Type B pancreatic cell (in vitro differentiated cells): ENCODE measurements at regions not wholly inside any gene's neighbourhood (a gene's known extent, or its start where the extent isn't known, plus 50 kb on each side); places are given as distances from the start of the nearest gene placed in this dataset.
"Not testable (repeated sequence)": the region's sequence is repeated elsewhere in the genome, so short reads cannot be mapped to it uniquely, and the experiment has no call there.

Experiments used
- DNase-seq: peaks from one replicate; pipeline ENCODE4 v3.0.0; 2021; ENCODE audit warnings: mixed read lengths; ENCODE audit not compliant: unreplicated experiment; ENCODE audit errors: extremely low spot score
- H3K27ac Mint-ChIP-seq: 2 replicates; pipeline ENCODE4 v1.8.0; 2021; ENCODE audit warnings: mild to moderate bottlenecking, mixed read lengths
- H3K27me3 Mint-ChIP-seq: 2 replicates; pipeline ENCODE4 v1.8.0; 2021; ENCODE audit warnings: mixed read lengths
- H3K36me3 Mint-ChIP-seq: 2 replicates; pipeline ENCODE4 v1.8.0; 2021; ENCODE audit warnings: mixed read lengths
- H3K4me1 Mint-ChIP-seq: one replicate; pipeline ENCODE4 v1.8.0; 2021; ENCODE audit warnings: mixed read lengths; ENCODE audit not compliant: unreplicated experiment
- H3K4me3 Mint-ChIP-seq: 2 replicates; pipeline ENCODE4 v1.8.0; 2021; ENCODE audit warnings: mild to moderate bottlenecking, mixed read lengths
- H3K9me3 Mint-ChIP-seq: 2 replicates; pipeline ENCODE4 v1.8.0; 2021; ENCODE audit warnings: mixed read lengths
- TF ChIP-seq, protein P1 (sequence below): fragments of 200-600 bp; sonication (generic); conservative IDR thresholded peaks from 2 replicates; pipeline ENCODE4 v1.5.0; 2021; ENCODE audit warnings: antibody characterized with exemption, mild to moderate bottlenecking

DNA sequence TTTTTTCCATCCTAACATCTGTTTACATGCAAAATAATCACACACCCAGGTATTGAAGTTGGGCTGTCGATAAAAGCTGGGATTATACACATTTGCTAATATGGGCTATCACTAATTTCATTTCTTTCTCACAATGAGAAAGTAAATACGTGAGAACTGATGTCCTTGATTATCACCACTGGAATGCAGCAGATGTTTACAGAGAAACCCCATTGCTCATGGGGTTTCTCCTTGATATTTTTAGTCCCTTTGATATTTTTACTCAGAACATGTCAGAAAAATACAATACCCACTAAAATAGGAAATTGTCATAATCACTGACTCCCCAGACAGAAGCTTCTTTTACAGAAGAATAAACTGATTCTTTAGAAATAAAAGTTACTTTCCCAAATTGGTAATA lies 535.1 kb upstream of the CCDC54 start:
- H3K27ac Mint-ChIP-seq: no peak overlapping the region
- DNase-seq: no peak

DNA sequence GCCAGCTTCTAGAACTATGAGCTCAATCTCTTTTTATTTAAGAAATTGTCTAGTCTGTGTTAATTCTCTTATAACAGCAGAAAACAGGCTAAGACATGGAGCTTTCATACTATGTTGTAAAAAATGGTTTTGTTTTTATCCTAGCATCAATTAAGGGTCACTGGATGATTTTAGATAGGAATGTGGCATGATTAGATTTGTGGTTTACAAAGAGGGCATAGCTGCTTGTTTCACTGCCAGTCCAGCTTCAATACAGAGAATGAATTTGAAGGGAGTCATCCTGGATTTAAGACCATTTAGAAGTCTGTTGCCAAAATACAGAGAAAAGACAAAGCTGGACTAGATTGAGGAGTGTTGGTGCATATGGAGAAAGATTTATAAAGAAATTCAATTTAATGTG lies 532.6 kb upstream of the CCDC54 start:
- TF ChIP-seq, protein P1, sequence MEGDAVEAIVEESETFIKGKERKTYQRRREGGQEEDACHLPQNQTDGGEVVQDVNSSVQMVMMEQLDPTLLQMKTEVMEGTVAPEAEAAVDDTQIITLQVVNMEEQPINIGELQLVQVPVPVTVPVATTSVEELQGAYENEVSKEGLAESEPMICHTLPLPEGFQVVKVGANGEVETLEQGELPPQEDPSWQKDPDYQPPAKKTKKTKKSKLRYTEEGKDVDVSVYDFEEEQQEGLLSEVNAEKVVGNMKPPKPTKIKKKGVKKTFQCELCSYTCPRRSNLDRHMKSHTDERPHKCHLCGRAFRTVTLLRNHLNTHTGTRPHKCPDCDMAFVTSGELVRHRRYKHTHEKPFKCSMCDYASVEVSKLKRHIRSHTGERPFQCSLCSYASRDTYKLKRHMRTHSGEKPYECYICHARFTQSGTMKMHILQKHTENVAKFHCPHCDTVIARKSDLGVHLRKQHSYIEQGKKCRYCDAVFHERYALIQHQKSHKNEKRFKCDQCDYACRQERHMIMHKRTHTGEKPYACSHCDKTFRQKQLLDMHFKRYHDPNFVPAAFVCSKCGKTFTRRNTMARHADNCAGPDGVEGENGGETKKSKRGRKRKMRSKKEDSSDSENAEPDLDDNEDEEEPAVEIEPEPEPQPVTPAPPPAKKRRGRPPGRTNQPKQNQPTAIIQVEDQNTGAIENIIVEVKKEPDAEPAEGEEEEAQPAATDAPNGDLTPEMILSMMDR: no peak
- H3K4me3 Mint-ChIP-seq: no peak overlapping the region
- no peaks in the 10 kb centered on the region for H3K36me3 Mint-ChIP-seq
- DNase-seq: no peak
- no peaks in the 10 kb centered on the region for H3K9me3 Mint-ChIP-seq
- H3K4me1 Mint-ChIP-seq: no peaks in the 10 kb centered on the region
- no peaks in the 10 kb centered on the region for H3K27me3 Mint-ChIP-seq
- H3K27ac Mint-ChIP-seq: no peak overlapping the region

More for the DNA sequence above, 535.1 kb upstream of the CCDC54 start:
- Mint-ChIP-seq H3K36me3 (no peaks in the 10 kb centered on the region), H3K9me3 (peaks cover 5% of the 10 kb centered on the region), H3K27me3 (no peaks in the 10 kb centered on the region), H3K4me1 (no peaks in the 10 kb centered on the region), H3K4me3 (no peak overlapping the region)
- TF ChIP-seq, protein P1: no peak

DNA sequence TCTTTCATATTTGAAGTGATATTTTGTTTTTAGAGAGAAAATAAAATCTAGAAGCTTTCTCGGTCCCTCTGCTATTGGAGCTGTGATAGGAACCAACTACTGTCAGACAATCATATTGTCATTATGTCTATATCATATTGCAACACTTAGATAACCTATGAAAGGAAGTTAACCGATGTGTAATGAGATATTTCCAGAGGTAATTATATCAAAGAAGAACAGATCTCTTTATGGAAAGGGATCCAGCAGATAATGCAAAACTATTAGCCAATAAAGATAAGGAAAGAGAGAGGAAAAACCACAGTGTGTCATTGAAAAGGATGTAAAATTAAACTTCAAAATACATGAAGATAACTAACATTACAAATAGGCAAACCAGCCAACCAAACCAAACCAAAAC lies 529.1 kb upstream of the CCDC54 start:
- Mint-ChIP-seq H3K36me3 (no peaks in the 10 kb centered on the region), H3K4me1 (no peaks in the 10 kb centered on the region), H3K27me3 (no peaks in the 10 kb centered on the region), H3K27ac (no peak overlapping the region), H3K4me3 (no peak overlapping the region), H3K9me3 (no peaks in the 10 kb centered on the region)
- TF ChIP-seq, protein P1: no peak
- DNase-seq: no peak

DNA sequence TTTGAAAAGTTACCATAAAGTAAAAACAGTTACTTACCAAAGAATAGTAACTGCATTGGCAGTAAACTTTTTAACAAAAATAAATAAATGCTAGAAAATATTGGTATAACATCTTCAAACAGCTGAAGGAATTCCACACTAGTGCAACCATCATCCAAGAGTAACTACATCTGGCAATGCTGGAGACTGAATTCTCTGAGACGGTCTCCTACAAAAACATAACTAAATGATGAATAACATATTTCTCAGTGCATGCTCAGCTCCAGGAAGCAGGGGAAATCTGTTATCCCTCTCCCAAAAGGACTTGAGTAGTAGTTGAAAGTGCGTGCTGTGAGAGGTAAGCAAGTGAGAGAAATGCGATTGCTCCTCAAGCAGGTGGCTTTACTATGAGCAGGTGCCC lies 526.8 kb upstream of the CCDC54 start:
- H3K27me3 Mint-ChIP-seq: no peaks in the 10 kb centered on the region
- no peak overlapping the region for H3K4me3 Mint-ChIP-seq
- peaks cover 10% of the 10 kb centered on the region for H3K36me3 Mint-ChIP-seq
- H3K27ac Mint-ChIP-seq: no peak overlapping the region
- DNase-seq: no peak
- no peaks in the 10 kb centered on the region for H3K4me1 Mint-ChIP-seq
- H3K9me3 Mint-ChIP-seq: peaks cover 5% of the 10 kb centered on the region
- TF ChIP-seq, protein P1: no peak

DNA sequence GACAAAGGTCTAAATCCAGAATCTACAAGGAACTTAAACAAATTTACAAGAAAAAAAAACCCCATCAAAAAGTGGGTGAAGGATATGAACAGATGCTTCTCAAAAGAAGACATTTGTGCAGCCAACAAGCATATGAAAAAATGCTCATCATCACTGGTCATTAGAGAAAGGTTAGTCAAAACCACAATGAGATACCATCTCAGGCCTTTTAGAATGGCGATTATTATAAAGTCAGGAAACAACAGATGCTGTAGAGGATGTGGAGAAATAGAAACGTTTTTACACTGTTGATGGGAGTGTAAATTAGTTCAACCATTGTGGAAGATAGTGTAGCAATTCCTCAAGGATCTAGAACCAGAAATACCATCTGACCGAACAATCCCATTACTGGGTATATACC lies 518.9 kb upstream of the CCDC54 start:
- Mint-ChIP-seq H3K9me3 (peaks cover 19% of the 10 kb centered on the region), H3K36me3 (peaks cover 10% of the 10 kb centered on the region)
- not testable (repeated sequence) for H3K27me3 Mint-ChIP-seq, DNase-seq, H3K4me1 Mint-ChIP-seq, H3K27ac Mint-ChIP-seq, H3K4me3 Mint-ChIP-seq

DNA sequence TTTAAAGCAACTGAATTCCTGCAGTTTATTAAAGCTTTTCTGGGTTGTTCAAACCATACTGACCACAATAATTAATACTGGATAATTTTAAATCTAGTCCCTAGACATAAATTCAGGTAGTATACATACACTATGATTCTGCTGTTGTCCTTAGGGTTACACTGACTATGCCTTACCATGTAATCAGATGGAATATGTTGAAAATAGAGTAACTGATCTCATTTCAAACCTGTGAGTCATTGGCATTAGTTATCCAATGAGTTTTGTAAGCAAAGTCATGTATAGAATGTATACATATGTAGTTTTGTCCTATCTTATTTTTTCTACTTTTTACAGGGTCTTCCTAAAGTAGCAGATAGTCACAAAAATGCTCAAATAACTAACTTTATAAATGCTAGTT lies 517.1 kb upstream of the CCDC54 start:
- TF ChIP-seq, protein P1: no peak
- no peak overlapping the region for H3K4me3 Mint-ChIP-seq
- peaks cover 8% of the 10 kb centered on the region for H3K4me1 Mint-ChIP-seq

More for the DNA sequence above, 517.1 kb upstream of the CCDC54 start:
- Mint-ChIP-seq H3K9me3 (peaks cover 13% of the 10 kb centered on the region), H3K27me3 (no peaks in the 10 kb centered on the region), H3K36me3 (peaks cover 3% of the 10 kb centered on the region), H3K27ac (no peak overlapping the region)
- no peak for DNase-seq
